SJCRH30 (cell line): ENCODE measurements at regions not wholly inside any gene's neighbourhood (a gene's known extent, or its start where the extent isn't known, plus 50 kb on each side); places are given as distances from the start of the nearest gene placed in this dataset.

Source experiments
- DNase-seq, 2 experiments: peaks; one replicate each; pipeline ENCODE4 v3.0.0-alpha.2; 2015 to 2020
- H3K27ac ChIP-seq: fragments of 250-450 bp; sonication (Bioruptor Pico); 2 replicates; pipeline ENCODE4 v1.5.1; 2020; ENCODE audit warnings: mild to moderate bottlenecking, moderate library complexity
- H3K27me3 ChIP-seq: fragments of 250-450 bp; sonication (Bioruptor Pico); 2 replicates; pipeline ENCODE4 v1.5.1; 2020; ENCODE audit warnings: mild to moderate bottlenecking, moderate library complexity
- H3K36me3 ChIP-seq: fragments of 250-450 bp; sonication (Bioruptor Pico); 2 replicates; pipeline ENCODE4 v1.5.1; 2020; ENCODE audit warnings: mild to moderate bottlenecking, moderate library complexity
- H3K4me1 ChIP-seq: fragments of 250-450 bp; sonication (Bioruptor Pico); 2 replicates; pipeline ENCODE4 v1.5.1; 2020; ENCODE audit warnings: mild to moderate bottlenecking, moderate library complexity
- H3K4me3 ChIP-seq: fragments of 250-450 bp; sonication (Bioruptor Pico); 2 replicates; pipeline ENCODE4 v1.5.1; 2020; ENCODE audit warnings: mild to moderate bottlenecking, moderate library complexity
- H3K9me3 ChIP-seq: fragments of 250-450 bp; sonication (Bioruptor Pico); replicated peaks from 2 replicates; pipeline ENCODE4 v1.5.1; 2020; ENCODE audit warnings: mild to moderate bottlenecking, moderate library complexity

DNA sequence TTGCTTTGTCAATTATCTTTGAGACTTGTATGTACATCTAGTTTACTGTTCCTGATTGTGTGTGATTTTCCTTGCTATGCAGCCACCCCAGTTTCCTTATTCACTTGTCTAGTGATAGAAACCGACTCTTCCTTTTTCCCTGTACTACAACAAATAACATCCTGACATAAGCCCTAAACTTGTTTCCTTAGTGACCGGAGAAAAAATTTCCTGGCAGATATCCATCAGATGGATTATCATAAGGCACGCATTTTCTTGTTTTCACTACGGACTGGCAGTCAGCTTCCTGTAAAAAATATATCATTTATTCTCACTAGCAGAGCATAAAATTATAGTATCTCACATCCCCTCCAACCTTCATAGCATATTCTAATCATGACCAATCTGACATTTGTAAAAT is 410.7 kb downstream of the CENPC start:
- H3K27ac ChIP-seq = no peak overlapping the region
- peak in 1 of 2 experiments; percentile 30 for DNase-seq
- H3K36me3 ChIP-seq = no peaks in the 10 kb centered on the region
- peaks cover 34% of the 10 kb centered on the region for H3K4me1 ChIP-seq
- H3K4me3 ChIP-seq = no peak overlapping the region
- H3K9me3 ChIP-seq = no peaks in the 10 kb centered on the region
- H3K27me3 ChIP-seq = no peaks in the 10 kb centered on the region

DNA sequence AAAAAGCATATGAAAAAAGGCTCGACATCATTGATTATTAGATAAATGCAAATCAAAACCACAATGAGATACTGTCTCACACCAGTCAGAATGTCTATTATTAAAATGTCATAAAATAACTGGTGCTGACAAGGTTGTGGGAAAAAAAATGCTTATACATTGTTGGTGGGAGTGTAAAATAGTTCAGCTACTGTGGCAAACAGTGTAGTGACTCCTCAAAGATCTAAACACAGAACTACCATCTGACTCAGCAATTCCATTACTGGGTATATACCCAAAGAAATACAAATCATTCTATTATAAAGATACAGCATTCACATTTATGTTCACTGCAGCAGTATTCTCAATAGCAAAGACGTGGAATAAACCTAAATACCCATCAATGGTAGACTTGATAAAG is 412.1 kb downstream of the CENPC start:
- Histone ChIP-seq H3K4me3 (no peak overlapping the region), H3K36me3 (no peaks in the 10 kb centered on the region), H3K27ac (no peak overlapping the region), H3K4me1 (peaks cover 34% of the 10 kb centered on the region), H3K27me3 (no peaks in the 10 kb centered on the region), H3K9me3 (no peaks in the 10 kb centered on the region)
- DNase-seq = no peak

DNA sequence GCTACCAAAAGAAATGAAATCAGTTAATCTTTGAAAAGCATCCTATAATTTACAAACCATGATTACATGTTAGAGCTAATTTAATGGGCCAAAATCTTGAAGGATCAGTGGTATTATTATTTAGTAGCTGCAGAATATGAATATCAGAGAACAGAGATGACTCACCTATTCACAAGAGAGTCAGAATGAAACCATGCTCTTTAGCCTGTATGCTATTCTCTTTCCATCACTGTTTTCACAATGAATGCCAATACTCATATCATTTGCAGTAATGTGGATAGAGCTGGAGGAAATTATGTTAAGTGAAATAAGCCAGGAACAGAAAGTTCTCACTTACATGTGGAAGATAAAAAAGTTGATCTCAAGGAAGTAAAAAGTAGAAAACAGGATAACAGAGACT is 414.1 kb downstream of the CENPC start:
- Histone ChIP-seq H3K9me3 (no peaks in the 10 kb centered on the region), H3K36me3 (no peaks in the 10 kb centered on the region), H3K27ac (peak overlapping the region; percentile 58), H3K4me3 (no peak overlapping the region), H3K27me3 (no peaks in the 10 kb centered on the region), H3K4me1 (peaks cover 32% of the 10 kb centered on the region)
- DNase-seq = no peak

DNA sequence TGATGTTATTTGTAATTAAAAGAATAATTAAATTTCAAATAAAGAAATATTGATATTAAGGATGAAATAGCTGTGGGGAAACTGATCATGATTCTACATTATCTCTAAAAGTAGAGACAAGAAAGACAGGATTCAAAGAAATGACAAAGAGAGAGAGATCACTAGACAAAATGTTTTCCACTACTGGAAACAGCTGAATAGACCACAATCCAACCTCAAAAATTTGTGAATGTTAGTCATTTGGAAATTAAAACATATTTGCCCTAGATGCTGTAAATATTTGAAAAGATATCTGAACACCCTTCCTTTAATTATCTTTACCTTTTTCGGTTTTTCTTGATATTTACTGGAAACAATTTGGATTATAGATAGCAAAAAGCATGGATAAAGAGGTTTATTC is 414.9 kb downstream of the CENPC start:
- Histone ChIP-seq H3K27me3 (no peaks in the 10 kb centered on the region), H3K36me3 (no peaks in the 10 kb centered on the region), H3K9me3 (no peaks in the 10 kb centered on the region), H3K4me3 (no peak overlapping the region), H3K4me1 (peaks cover 25% of the 10 kb centered on the region), H3K27ac (peak overlapping the region; percentile 58)
- DNase-seq = peak in 1 of 2 experiments; percentile 41

DNA sequence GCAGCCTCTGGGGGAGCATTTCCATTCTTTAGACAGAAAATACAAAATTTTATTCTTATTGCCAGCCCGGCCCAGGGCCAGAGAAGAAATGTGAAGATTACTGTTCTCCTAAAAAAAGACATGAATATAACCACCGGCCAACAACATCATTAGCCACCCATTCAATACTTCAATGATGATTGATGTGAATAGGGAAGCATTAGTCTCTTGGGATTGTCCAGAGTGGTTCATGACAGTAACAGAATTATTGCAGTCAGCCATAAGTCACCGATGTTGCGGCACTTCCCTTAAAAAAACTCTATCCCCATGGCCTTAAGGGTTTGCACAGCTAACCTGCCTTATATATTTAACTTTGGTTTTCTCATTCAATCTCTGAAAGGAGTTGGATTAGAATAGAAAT is 418.7 kb downstream of the CENPC start:
- DNase-seq = no peak
- Histone ChIP-seq H3K27me3 (no peaks in the 10 kb centered on the region), H3K9me3 (no peaks in the 10 kb centered on the region), H3K27ac (no peak overlapping the region), H3K4me3 (no peak overlapping the region), H3K36me3 (no peaks in the 10 kb centered on the region), H3K4me1 (peaks cover 19% of the 10 kb centered on the region)

DNA sequence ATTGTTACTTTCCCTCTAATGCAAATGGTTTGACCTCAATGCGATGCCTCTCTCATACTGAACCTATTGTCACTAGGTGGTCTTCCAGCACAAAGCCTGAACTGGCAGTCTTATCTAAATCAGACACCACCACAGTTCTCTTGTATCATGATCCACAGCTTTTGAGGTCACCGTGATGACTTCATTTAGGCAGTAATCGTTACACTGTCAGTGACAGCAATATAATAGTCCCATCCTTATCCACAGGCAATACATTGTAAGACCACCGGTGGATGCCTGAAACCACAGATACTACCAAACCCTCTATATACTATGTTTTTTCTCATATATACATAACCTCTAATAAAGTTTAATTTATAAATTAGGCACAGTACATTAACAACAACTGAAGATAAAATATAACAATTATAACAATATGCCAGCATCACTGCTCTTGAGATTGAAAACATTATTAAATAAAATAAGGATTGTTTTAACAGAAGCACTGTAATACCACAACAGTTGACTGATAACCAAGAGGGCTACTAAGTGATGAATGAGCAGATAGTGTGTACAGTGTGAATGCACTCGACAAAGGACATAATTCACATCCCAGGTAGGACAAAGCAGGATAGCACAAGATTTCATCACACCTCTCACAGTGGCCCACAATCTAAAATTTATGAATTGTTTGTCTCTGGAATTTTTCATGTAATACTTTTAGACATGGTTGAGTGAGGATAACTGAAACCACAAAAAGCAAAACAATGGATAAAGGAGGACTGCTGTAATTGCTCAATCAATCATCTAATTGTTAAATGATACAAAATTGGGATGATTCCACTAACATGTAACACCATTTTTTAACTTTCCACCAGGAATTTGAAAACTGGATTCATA is 419.4 kb downstream of the CENPC start:
- DNase-seq = peak in 1 of 2 experiments; percentile 14
- Histone ChIP-seq H3K4me1 (peaks cover 13% of the 10 kb centered on the region), H3K9me3 (no peaks in the 10 kb centered on the region), H3K4me3 (no peak overlapping the region), H3K27me3 (no peaks in the 10 kb centered on the region), H3K36me3 (no peaks in the 10 kb centered on the region), H3K27ac (no peak overlapping the region)

DNA sequence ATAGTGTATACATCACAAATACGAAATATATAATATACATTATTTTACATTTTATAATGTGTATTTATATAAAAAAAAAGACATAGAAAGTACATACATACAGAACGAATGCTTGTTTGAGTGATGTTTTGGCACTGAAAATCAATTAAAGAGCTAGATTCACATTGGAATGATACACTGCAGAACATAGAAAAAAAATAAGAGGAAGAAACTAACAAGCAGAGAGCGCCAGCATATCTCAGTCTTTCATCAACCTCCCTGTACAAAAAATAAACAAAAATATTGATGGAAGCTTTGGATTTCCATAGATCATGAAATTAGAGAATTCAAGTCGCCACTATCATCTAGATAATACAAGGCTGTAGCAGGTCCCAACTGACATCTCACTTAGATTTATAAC is 420.6 kb downstream of the CENPC start:
- no peaks in the 10 kb centered on the region for H3K36me3 ChIP-seq
- no peak for DNase-seq
- H3K27ac ChIP-seq = no peak overlapping the region
- no peaks in the 10 kb centered on the region for H3K27me3 ChIP-seq
- no peaks in the 10 kb centered on the region for H3K9me3 ChIP-seq
- no peak overlapping the region for H3K4me3 ChIP-seq
- H3K4me1 ChIP-seq = peaks cover under 1% of the 10 kb centered on the region

DNA sequence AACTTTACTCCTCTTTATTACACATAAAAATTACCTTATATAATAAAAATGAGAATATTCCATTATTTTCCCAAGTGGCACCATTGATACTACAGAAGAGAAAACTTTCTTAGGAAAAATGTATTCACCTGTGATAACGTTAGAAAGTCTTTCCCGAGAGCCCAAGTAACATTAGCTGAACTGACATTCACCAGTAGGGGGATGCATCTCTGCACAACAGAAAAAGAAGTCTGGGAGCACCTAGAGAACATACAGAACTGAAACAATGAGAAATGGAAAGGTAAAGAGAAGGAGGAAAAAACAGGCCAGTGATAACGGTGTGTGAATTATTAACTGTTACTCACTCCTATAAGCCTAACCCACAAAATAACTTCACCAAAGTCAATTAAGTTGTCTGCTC is 423.3 kb downstream of the CENPC start:
- DNase-seq = peak in 1 of 2 experiments; percentile 25
- H3K4me3 ChIP-seq = no peak overlapping the region
- no peaks in the 10 kb centered on the region for H3K27me3 ChIP-seq
- no peaks in the 10 kb centered on the region for H3K4me1 ChIP-seq
- no peaks in the 10 kb centered on the region for H3K36me3 ChIP-seq
- H3K27ac ChIP-seq = no peak overlapping the region
- H3K9me3 ChIP-seq = no peaks in the 10 kb centered on the region

DNA sequence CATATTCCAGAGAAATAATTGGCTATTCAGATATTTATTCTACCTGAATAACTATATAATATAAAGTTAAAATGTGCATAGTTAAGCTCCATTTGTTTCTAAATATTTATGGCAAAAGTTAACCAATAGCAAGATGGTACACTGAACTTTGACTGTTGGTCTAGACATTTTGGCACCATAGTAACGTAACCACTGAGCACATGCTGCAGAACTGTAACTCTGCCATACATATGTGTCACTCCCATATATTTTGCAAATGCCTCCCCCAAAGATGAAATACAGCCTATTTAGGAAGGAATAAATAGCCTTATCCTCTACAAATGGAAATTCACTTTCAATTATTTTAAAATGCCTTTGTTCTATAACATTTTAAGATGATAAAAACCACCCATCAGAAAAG is 424.9 kb downstream of the CENPC start:
- H3K9me3 ChIP-seq = no peaks in the 10 kb centered on the region
- no peaks in the 10 kb centered on the region for H3K36me3 ChIP-seq
- H3K27me3 ChIP-seq = no peaks in the 10 kb centered on the region
- H3K27ac ChIP-seq = no peak overlapping the region
- no peak for DNase-seq
- H3K4me3 ChIP-seq = no peak overlapping the region
- H3K4me1 ChIP-seq = no peaks in the 10 kb centered on the region

DNA sequence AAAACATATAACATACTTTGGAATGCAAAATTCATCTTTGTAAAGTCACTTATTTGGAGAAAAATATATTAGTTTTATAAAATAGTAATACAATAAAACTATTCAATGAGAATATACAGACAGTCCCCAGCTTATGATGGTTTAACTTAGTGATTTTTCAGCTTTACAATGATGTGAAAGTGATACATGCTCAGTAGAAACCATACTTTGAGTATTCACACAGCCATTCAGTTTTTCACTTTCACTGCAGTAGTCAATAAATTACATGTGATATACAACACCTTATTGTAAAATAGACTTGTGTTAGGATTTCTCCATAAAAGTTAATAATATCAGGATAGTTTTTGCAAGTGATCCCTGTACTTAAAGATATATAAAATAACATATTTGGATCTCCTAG is 436.0 kb downstream of the CENPC start:
- DNase-seq = no peak
- no peak overlapping the region for H3K4me3 ChIP-seq
- H3K36me3 ChIP-seq = no peaks in the 10 kb centered on the region
- no peaks in the 10 kb centered on the region for H3K4me1 ChIP-seq
- no peaks in the 10 kb centered on the region for H3K27me3 ChIP-seq
- H3K9me3 ChIP-seq = no peaks in the 10 kb centered on the region; the same call in 1 of the 2 replicates
- H3K27ac ChIP-seq = no peak overlapping the region

DNA sequence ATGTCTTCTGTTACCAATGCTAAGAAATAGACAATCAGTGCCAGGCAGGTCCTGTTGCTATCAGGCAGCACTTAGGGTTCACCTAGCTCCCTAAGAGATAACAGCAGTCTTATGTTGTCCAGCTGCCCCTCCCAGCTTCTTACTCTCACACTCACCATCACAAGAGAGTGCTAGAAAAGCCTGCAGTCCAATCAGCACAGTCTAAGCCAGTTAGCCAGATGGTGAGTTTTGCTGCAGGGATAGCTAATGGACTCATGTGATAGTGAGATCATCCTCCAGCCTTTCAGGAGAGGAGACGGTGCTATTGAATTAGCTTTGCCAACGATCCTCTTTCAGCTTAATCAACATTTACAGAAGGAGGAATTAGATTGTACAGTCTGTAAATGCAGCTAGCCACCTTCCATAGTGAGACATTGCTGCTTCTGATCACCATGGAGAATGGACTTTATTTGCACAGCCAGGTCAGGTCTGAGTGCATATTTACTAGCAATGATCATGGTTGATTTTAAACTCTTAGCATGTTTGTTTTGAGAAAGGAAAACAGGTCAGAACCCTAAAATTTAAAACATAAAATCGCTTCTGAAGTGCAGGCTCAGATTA is 438.3 kb downstream of the CENPC start:
- Histone ChIP-seq H3K27ac (no peak overlapping the region), H3K4me1 (no peaks in the 10 kb centered on the region), H3K4me3 (no peak overlapping the region), H3K9me3 (no peaks in the 10 kb centered on the region; the same call in 1 of the 2 replicates), H3K36me3 (no peaks in the 10 kb centered on the region), H3K27me3 (no peaks in the 10 kb centered on the region)
- no peak for DNase-seq

DNA sequence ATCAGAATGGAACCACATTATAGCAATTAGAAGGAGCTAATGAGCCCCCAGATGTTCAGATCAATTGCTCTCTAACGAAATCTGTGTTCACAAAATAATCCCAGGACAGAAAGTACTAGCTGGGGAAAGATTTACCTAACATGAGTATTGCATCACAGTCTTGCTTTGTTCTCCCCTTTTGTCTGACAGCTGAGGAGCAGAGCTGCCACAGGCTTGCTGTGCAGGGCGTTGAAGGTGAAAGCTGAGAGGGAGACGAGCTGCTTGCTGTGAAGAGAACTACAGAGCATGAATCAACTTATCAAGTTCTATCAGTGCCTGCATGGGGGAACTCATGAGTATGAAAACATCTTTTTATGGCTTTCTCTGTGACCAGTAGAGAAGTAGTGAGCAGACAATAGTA is 441.2 kb downstream of the CENPC start:
- no peak for DNase-seq
- no peak overlapping the region for H3K27ac ChIP-seq
- H3K36me3 ChIP-seq = no peaks in the 10 kb centered on the region
- H3K27me3 ChIP-seq = no peaks in the 10 kb centered on the region
- H3K4me1 ChIP-seq = no peaks in the 10 kb centered on the region
- H3K4me3 ChIP-seq = no peak overlapping the region
- no peaks in the 10 kb centered on the region; the same call in none of the 2 replicates for H3K9me3 ChIP-seq

DNA sequence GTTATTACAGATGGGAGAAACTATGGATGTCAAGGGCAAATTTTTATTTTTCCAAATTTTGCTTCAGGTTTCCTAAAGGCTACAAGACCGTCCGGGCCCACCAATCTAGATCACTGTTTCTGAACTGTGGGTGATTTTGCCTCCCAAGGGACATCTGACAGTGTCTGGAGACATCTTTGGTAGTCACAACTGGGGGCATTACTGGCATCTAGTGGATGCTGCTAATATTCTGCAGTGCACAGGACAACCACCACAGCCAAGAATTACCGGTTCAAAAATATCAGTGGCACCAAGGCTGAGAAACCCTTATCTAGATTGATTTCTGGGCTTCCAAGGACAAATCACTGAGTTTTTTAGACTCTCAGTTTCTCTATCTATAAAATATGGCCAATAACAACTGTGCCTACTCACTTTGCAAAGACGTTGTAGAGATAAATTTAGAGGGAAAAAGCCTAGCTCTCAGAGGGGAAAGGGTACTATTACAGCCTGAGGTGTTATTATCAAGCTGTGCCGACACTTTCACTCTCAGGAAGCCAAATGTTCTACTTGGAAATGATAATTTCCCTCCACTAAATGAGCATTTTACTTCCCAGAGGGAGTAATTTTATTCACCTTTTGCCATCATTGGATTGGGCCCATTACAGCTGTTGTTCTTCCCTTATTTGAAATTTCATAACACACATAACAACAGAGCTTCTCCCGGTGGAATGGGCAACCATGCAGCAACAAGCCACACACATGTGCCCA is 442.1 kb downstream of the CENPC start:
- Histone ChIP-seq H3K4me1 (no peaks in the 10 kb centered on the region), H3K9me3 (no peaks in the 10 kb centered on the region; the same call in none of the 2 replicates), H3K27me3 (no peaks in the 10 kb centered on the region), H3K4me3 (no peak overlapping the region), H3K36me3 (no peaks in the 10 kb centered on the region), H3K27ac (no peak overlapping the region)
- DNase-seq = no peak

DNA sequence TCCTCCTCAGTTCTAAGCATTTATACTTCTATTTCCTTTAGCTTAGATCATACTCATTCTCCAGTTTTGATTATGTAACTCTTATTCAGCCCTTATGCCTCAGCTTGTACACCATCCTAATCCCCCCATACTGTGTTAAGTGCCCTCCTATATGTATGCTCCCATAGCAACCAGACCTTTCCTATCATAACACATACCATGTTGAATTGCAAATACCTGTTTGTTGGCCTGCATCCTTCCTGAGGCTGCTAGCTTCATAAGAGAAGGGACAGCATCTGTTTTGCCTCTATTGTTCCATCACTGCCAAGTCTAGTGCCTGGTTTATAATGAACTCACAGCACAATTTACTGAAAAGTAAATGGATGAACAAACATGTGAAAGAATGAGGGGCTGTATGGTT is 443.7 kb downstream of the CENPC start:
- no peaks in the 10 kb centered on the region for H3K4me1 ChIP-seq
- H3K4me3 ChIP-seq = no peak overlapping the region
- H3K27ac ChIP-seq = no peak overlapping the region
- H3K9me3 ChIP-seq = no peaks in the 10 kb centered on the region; the same call in none of the 2 replicates
- no peaks in the 10 kb centered on the region for H3K27me3 ChIP-seq
- H3K36me3 ChIP-seq = no peaks in the 10 kb centered on the region
- no peak for DNase-seq

DNA sequence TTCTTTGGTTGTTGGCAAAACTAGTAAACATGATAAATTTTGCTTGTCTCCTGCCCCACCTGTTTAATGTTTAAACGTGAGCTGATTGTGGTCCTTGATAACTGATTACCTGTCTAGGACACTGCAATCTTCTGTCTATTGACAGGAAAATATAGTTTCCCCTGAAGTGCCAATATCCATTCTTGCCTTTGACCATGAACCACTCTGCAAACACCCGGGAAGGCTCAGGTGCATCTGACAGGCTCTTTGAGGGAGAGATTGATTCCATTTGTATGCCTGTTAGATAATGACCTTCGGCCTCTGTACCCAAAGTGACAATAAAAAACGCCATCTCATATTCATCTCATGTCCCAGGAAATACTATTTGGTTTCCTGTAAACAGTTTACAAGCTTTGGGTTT is 453.0 kb downstream of the CENPC start:
- Histone ChIP-seq H3K27me3 (no peaks in the 10 kb centered on the region), H3K36me3 (no peaks in the 10 kb centered on the region), H3K27ac (no peak overlapping the region)

More for the DNA sequence above, 453.0 kb downstream of the CENPC start:
- Histone ChIP-seq H3K9me3 (no peaks in the 10 kb centered on the region), H3K4me3 (no peak overlapping the region), H3K4me1 (no peaks in the 10 kb centered on the region)
- no peak for DNase-seq
